ENCODE measurements at regions not wholly inside any gene's neighbourhood (a gene's known extent, or its start where the extent isn't known, plus 50 kb on each side); places are given as distances from the start of the nearest gene placed in this dataset.

- TF ChIP-seq CTCF (IDR thresholded peaks at IDR 0.05), result no peak
- Histone ChIP-seq H3K4me1 (ENCODE audit: low read depth) (no peaks in the 10 kb centered on the region), H3K36me3 (ENCODE audit: low read depth) (no peaks in the 10 kb centered on the region), H3K9me3 (no peaks in the 10 kb centered on the region), H3K4me3 (no peak overlapping the region)
- intact Hi-C loops (cut with DNase I, micrococcal nuclease), result no loop called here
- ATAC-seq, result no peak
- DNase-seq, result no peak
These were observed 226.6 kb upstream of the CCDC54 start for GRCh38 chr3:107150675-107151074.

GRCh38 chr3:107153981-107154380 is 223.3 kb upstream of the CCDC54 start:
- H3K9me3 ChIP-seq, result peaks cover 13% of the 10 kb centered on the region
- no peak for ATAC-seq

GRCh38 chr3:107172411-107172810 is 204.8 kb upstream of the CCDC54 start:
- no peaks in the 10 kb centered on the region for H3K36me3 ChIP-seq (ENCODE audit: low read depth)
- intact Hi-C loops (cut with DNase I, micrococcal nuclease), result no loop called here
- H3K9me3 ChIP-seq, result no peaks in the 10 kb centered on the region
- no peak for TF ChIP-seq CTCF (IDR thresholded peaks at IDR 0.05)
- DNase-seq (no peak), ATAC-seq (no peak)
- no peak overlapping the region for H3K4me3 ChIP-seq
- H3K4me1 ChIP-seq (ENCODE audit: low read depth), result no peaks in the 10 kb centered on the region

More at GRCh38 chr3:107153981-107154380, 223.3 kb upstream of the CCDC54 start:
- Histone ChIP-seq H3K4me3 (no peak overlapping the region), H3K36me3 (ENCODE audit: low read depth) (no peaks in the 10 kb centered on the region), H3K4me1 (ENCODE audit: low read depth) (no peaks in the 10 kb centered on the region)
- no peak for DNase-seq
- intact Hi-C loops (cut with DNase I, micrococcal nuclease), result no loop called here
- no peak for TF ChIP-seq CTCF (IDR thresholded peaks at IDR 0.05)

- Histone ChIP-seq H3K4me3 (no peak overlapping the region), H3K4me1 (ENCODE audit: low read depth) (no peaks in the 10 kb centered on the region), H3K36me3 (ENCODE audit: low read depth) (no peaks in the 10 kb centered on the region), H3K9me3 (no peaks in the 10 kb centered on the region)
- DNase-seq (no peak), ATAC-seq (no peak)
- intact Hi-C loops (cut with DNase I, micrococcal nuclease), result no loop called here
- TF ChIP-seq CTCF (IDR thresholded peaks at IDR 0.05), result no peak
These were observed 192.9 kb upstream of the CCDC54 start for GRCh38 chr3:107184375-107184774.

- intact Hi-C loops (cut with DNase I, micrococcal nuclease), result no loop called here
- no peak overlapping the region for H3K4me3 ChIP-seq
- no peak for TF ChIP-seq CTCF (IDR thresholded peaks at IDR 0.05)
- H3K36me3 ChIP-seq (ENCODE audit: low read depth), result no peaks in the 10 kb centered on the region
- no peaks in the 10 kb centered on the region for H3K4me1 ChIP-seq (ENCODE audit: low read depth)
- H3K9me3 ChIP-seq, result no peaks in the 10 kb centered on the region
- ATAC-seq (no peak), DNase-seq (no peak)
These were observed 189.0 kb upstream of the CCDC54 start for GRCh38 chr3:107188262-107188661.

- Histone ChIP-seq H3K4me3 (no peak overlapping the region), H3K9me3 (no peaks in the 10 kb centered on the region), H3K4me1 (ENCODE audit: low read depth) (no peaks in the 10 kb centered on the region), H3K36me3 (ENCODE audit: low read depth) (no peaks in the 10 kb centered on the region)
- no peak for TF ChIP-seq CTCF (IDR thresholded peaks at IDR 0.05)
- intact Hi-C loops (cut with DNase I, micrococcal nuclease), result no loop called here
- ATAC-seq (no peak), DNase-seq (no peak)
These were observed 188.0 kb upstream of the CCDC54 start for GRCh38 chr3:107189158-107189791.

All from mucosa of descending colon (tissue), 3 donors.